ENCODE measurements at regions not wholly inside any gene's neighbourhood (a gene's known extent, or its start where the extent isn't known, plus 50 kb on each side); places are given as distances from the start of the nearest gene placed in this dataset.

GRCh38 chr13:54177466-54177865 lies 1148.9 kb downstream of the OLFM4 start:
- Histone ChIP-seq H3K4me3 (no peak overlapping the region), H3K9me3 (ENCODE audit: control insufficient read depth in 4 of 4, insufficient read depth in 3 of 4, low read length in 3 of 4) (no peaks in the 10 kb centered on the region), H3K4me1 (ENCODE audit: control insufficient read depth in 5 of 5, insufficient read depth in 5 of 5, low read length in 5 of 5) (no peaks in the 10 kb centered on the region), H3K9ac (ENCODE audit: insufficient read depth in 1 of 2, low read length in 2 of 2) (no peak overlapping the region), H3K36me3 (ENCODE audit: control insufficient read depth in 4 of 4, insufficient read depth in 4 of 4, low read length in 4 of 4) (no peaks in the 10 kb centered on the region), H3K27ac (ENCODE audit: low read depth in 1 of 2, low read length in 1 of 2) (no peak overlapping the region), H3K27me3 (ENCODE audit: control insufficient read depth in 3 of 3, insufficient read depth in 3 of 3, low read length in 2 of 3) (no peaks in the 10 kb centered on the region)
- no peak for ATAC-seq (ENCODE audit: insufficient read depth, low FRiP score)
- WGBS, 2 donors = 48 to 65% methylated on average over 3 of the region's 3 CpGs
- no peak for DNase-seq
- TF ChIP-seq, protein P1, sequence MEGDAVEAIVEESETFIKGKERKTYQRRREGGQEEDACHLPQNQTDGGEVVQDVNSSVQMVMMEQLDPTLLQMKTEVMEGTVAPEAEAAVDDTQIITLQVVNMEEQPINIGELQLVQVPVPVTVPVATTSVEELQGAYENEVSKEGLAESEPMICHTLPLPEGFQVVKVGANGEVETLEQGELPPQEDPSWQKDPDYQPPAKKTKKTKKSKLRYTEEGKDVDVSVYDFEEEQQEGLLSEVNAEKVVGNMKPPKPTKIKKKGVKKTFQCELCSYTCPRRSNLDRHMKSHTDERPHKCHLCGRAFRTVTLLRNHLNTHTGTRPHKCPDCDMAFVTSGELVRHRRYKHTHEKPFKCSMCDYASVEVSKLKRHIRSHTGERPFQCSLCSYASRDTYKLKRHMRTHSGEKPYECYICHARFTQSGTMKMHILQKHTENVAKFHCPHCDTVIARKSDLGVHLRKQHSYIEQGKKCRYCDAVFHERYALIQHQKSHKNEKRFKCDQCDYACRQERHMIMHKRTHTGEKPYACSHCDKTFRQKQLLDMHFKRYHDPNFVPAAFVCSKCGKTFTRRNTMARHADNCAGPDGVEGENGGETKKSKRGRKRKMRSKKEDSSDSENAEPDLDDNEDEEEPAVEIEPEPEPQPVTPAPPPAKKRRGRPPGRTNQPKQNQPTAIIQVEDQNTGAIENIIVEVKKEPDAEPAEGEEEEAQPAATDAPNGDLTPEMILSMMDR (IDR thresholded peaks at IDR 0.05; ENCODE audit: control extremely low read depth, extremely low read depth) = no peak

- Histone ChIP-seq H3K4me3 (no peak overlapping the region), H3K36me3 (ENCODE audit: control insufficient read depth in 4 of 4, insufficient read depth in 4 of 4, low read length in 4 of 4) (no peaks in the 10 kb centered on the region), H3K27ac (ENCODE audit: low read depth in 1 of 2, low read length in 1 of 2) (no peak overlapping the region), H3K9me3 (ENCODE audit: control insufficient read depth in 4 of 4, insufficient read depth in 3 of 4, low read length in 3 of 4) (no peaks in the 10 kb centered on the region), H3K9ac (ENCODE audit: insufficient read depth in 1 of 2, low read length in 2 of 2) (no peak overlapping the region), H3K27me3 (ENCODE audit: control insufficient read depth in 3 of 3, insufficient read depth in 3 of 3, low read length in 2 of 3) (no peaks in the 10 kb centered on the region), H3K4me1 (ENCODE audit: control insufficient read depth in 5 of 5, insufficient read depth in 5 of 5, low read length in 5 of 5) (no peaks in the 10 kb centered on the region)
- no peak for ATAC-seq (ENCODE audit: insufficient read depth, low FRiP score)
- WGBS, 2 donors = 0 to 79% methylated on average over 1 of the region's 1 CpG
- DNase-seq = peak in 1 of 3 donors; percentile 7
- TF ChIP-seq, protein P1 (IDR thresholded peaks at IDR 0.05; ENCODE audit: control extremely low read depth, extremely low read depth) = no peak
Measured at GRCh38 chr13:54183166-54183565, 1154.6 kb downstream of the OLFM4 start.

- H3K27ac ChIP-seq (ENCODE audit: low read depth in 1 of 2, low read length in 1 of 2) = no peak overlapping the region
- 75 to 78% methylated on average over 6 of the region's 6 CpGs for WGBS, 2 donors
- TF ChIP-seq, protein P1 (IDR thresholded peaks at IDR 0.05; ENCODE audit: control extremely low read depth, extremely low read depth) = no peak
Measured at GRCh38 chr13:54183728-54184127, 1155.1 kb downstream of the OLFM4 start.

GRCh38 chr13:54184576-54184975 lies 1156.0 kb downstream of the OLFM4 start:
- 88 to 89% methylated on average over 4 of the region's 4 CpGs for WGBS, 2 donors
- Histone ChIP-seq H3K27ac (ENCODE audit: low read depth in 1 of 2, low read length in 1 of 2) (no peak overlapping the region), H3K9me3 (ENCODE audit: control insufficient read depth in 4 of 4, insufficient read depth in 3 of 4, low read length in 3 of 4) (no peaks in the 10 kb centered on the region), H3K9ac (ENCODE audit: insufficient read depth in 1 of 2, low read length in 2 of 2) (no peak overlapping the region), H3K27me3 (ENCODE audit: control insufficient read depth in 3 of 3, insufficient read depth in 3 of 3, low read length in 2 of 3) (no peaks in the 10 kb centered on the region), H3K36me3 (ENCODE audit: control insufficient read depth in 4 of 4, insufficient read depth in 4 of 4, low read length in 4 of 4) (no peaks in the 10 kb centered on the region), H3K4me3 (no peak overlapping the region), H3K4me1 (ENCODE audit: control insufficient read depth in 5 of 5, insufficient read depth in 5 of 5, low read length in 5 of 5) (no peaks in the 10 kb centered on the region)
- DNase-seq (no peak), ATAC-seq (ENCODE audit: insufficient read depth, low FRiP score) (no peak)
- TF ChIP-seq, protein P1 (IDR thresholded peaks at IDR 0.05; ENCODE audit: control extremely low read depth, extremely low read depth) = no peak

More at GRCh38 chr13:54183728-54184127, 1155.1 kb downstream of the OLFM4 start:
- Histone ChIP-seq H3K27me3 (ENCODE audit: control insufficient read depth in 3 of 3, insufficient read depth in 3 of 3, low read length in 2 of 3) (no peaks in the 10 kb centered on the region), H3K4me1 (ENCODE audit: control insufficient read depth in 5 of 5, insufficient read depth in 5 of 5, low read length in 5 of 5) (no peaks in the 10 kb centered on the region), H3K4me3 (no peak overlapping the region), H3K9me3 (ENCODE audit: control insufficient read depth in 4 of 4, insufficient read depth in 3 of 4, low read length in 3 of 4) (no peaks in the 10 kb centered on the region), H3K9ac (ENCODE audit: insufficient read depth in 1 of 2, low read length in 2 of 2) (no peak overlapping the region), H3K36me3 (ENCODE audit: control insufficient read depth in 4 of 4, insufficient read depth in 4 of 4, low read length in 4 of 4) (no peaks in the 10 kb centered on the region)
- ATAC-seq (ENCODE audit: insufficient read depth, low FRiP score) (no peak), DNase-seq (no peak)

Measured in lung (tissue), 11 donors.